GM13976 (cell line): ENCODE measurements at regions not wholly inside any gene's neighbourhood (a gene's known extent, or its start where the extent isn't known, plus 50 kb on each side); places are given as distances from the start of the nearest gene placed in this dataset.
"Not testable (repeated sequence)": the region's sequence is repeated elsewhere in the genome, so short reads cannot be mapped to it uniquely, and the experiment has no call there.

Experiments used
- DNase-seq: peaks from one replicate; pipeline ENCODE4 v3.0.0; 2012; ENCODE audit warnings: low spot score
- in situ Hi-C: fragments of 300-500 bp; cut with MboI; formaldehyde crosslinking; loops from one replicate; pipeline ENCODE4 v1.12.0; 2022; ENCODE audit warnings: low sequenced_read_pairs, mixed read lengths, inconsistent platforms; ENCODE audit not compliant: unreplicated experiment
- TF ChIP-seq, protein P1 (sequence below): IDR thresholded peaks from 2 replicates; pipeline ENCODE4 v1.5.1; 2012; ENCODE audit warnings: borderline replicate concordance, mild to moderate bottlenecking; ENCODE audit not compliant: insufficient read depth; ENCODE audit errors: extremely low read depth, missing control alignments, control extremely low read depth

DNA sequence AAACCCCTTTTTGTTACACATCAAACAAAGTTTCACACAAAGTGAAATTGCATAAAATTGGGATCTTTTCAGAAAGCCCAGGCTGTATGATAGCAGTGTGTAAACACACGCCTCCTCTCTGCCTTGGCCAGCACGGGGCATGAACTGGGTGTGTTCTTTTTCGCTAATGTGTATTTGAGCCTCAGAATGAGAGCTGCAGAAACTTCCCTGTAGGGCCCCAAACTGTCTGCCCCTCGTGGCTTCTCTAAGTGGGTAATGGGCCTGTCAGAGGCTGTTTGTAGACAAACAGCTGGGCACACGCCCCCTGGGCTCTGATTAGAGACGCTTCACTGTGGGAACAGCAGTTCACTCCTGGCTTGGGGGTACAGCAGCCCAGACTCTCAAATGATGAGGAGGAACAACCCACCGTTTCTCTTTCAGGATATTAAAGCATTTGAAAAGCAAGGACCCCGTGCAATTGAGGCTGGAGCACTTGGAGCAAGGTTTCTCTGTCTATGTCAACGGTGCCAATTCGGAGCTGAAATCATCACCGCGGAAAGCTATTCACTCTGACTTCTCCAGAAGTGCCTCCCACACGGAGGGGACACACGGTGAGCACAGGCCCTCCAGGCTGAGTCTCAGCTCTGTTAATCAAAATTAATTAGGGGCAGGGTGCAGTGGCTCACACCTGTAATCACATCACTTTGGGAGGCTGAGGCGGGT lies 78.4 kb downstream of the KATNIP start:
- TF ChIP-seq, protein P1, sequence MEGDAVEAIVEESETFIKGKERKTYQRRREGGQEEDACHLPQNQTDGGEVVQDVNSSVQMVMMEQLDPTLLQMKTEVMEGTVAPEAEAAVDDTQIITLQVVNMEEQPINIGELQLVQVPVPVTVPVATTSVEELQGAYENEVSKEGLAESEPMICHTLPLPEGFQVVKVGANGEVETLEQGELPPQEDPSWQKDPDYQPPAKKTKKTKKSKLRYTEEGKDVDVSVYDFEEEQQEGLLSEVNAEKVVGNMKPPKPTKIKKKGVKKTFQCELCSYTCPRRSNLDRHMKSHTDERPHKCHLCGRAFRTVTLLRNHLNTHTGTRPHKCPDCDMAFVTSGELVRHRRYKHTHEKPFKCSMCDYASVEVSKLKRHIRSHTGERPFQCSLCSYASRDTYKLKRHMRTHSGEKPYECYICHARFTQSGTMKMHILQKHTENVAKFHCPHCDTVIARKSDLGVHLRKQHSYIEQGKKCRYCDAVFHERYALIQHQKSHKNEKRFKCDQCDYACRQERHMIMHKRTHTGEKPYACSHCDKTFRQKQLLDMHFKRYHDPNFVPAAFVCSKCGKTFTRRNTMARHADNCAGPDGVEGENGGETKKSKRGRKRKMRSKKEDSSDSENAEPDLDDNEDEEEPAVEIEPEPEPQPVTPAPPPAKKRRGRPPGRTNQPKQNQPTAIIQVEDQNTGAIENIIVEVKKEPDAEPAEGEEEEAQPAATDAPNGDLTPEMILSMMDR = no peak
- no peak for DNase-seq
- in situ Hi-C loops = no loop called here

DNA sequence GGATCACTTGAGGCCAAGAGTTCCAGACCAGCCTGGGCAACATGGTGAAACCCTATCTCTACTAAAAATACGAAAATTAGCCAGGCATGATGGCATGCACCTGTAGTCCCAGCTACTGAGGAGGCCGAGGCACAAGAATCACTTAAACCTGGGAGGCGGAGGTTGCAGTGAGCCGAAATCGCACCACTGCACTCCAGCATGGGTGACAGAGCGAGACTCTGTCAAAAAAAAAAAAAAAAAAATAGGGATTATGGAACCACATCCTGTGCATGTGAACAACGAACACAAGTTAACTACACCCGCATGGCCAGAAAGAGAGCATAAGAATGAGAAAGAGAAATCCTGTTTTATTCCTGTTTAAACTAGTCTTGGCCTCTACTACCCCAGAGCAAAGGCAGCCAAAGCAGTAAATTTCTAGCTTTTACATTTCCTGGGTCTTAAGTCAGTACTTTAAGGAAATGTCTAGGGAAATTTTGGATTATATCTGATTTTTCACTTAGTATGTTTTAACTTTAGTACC lies 79.1 kb downstream of the KATNIP start:
- in situ Hi-C loops = not testable (repeated sequence)

DNA sequence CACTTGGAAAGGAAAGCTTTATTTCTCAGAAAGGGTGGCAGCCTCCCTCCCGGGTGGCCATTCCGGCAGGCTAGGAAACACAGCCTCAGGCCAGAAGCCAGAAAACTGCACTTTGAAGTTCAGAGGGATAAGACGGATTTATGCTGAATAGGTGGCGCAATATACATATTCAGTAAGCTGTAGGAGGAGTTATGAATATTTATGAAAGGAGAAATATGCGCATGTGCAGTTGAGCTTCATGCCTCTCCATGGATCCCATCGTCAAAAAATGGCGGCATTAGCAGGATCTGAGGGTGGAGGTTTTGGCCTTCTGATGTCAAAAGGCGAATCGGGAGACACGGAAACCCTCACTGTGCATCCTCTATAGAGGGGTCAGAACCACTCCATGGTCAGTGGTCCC lies 82.3 kb downstream of the KATNIP start:
- in situ Hi-C loops = no loop called here
- no peak for DNase-seq
- TF ChIP-seq, protein P1 = no peak

More for the DNA sequence above, 79.1 kb downstream of the KATNIP start:
- not testable (repeated sequence) for DNase-seq

DNA sequence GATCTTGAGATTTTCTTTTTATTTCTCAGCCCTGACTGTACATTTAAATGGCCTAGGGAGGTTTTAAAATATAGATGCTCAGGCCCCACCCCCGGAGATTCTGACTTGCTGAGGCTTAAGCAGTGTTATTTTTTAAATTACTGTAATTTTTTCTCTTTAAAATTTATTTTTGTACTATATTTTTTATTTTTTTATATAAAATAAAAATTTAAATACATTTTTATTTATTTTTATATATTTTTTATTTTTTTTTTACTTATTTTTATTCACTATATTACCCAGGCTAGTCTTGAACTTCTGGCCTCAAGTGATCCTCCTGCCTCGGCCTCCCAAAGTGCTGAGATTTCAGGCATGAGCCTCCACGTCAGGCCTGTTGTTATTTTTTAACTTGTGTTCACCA lies 83.3 kb downstream of the KATNIP start:
- TF ChIP-seq, protein P1 = no peak
- in situ Hi-C loops = no loop called here
- DNase-seq = no peak

DNA sequence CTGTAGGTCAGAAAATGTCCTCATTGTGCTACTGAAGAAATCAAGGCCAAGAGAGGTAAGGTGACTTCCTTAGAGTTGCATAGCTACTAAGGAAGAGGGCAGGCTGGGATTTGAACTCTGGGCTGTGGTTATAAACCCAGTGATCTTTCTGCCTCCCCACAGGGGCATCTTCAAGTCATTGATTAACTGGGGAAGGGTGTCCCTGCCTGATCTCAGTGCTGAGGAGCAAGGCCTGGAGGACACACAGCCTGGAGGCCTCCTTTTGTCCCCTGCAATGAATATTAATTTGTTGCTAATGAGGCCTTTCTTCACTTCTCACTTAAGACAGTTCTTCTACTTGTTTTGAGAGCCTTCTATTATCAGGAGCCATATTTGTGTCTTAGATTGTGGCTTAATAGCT lies 83.8 kb downstream of the KATNIP start:
- TF ChIP-seq, protein P1 = no peak
- in situ Hi-C loops = no loop called here
- DNase-seq = no peak

DNA sequence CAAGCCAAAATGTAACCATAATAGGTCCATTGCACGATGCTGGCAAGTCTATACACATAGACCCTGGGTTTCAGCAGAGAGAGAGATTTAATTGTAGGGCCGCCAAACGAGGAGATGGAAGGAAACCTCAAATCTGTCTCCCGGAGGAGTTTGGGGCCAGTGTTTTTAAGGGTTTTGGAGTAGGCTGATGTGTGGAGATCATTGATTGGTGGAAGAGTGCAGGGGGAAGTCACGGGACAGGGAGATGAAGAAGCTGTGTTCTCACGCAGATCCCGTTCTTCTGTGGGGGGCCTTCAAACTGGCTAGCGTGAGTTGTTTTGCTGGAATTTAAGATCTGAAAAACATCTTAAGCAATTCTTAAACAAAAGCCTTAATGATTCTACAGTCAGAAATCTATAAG lies 84.8 kb downstream of the KATNIP start:
- in situ Hi-C loops = no loop called here
- TF ChIP-seq, protein P1 = no peak
- no peak for DNase-seq

DNA sequence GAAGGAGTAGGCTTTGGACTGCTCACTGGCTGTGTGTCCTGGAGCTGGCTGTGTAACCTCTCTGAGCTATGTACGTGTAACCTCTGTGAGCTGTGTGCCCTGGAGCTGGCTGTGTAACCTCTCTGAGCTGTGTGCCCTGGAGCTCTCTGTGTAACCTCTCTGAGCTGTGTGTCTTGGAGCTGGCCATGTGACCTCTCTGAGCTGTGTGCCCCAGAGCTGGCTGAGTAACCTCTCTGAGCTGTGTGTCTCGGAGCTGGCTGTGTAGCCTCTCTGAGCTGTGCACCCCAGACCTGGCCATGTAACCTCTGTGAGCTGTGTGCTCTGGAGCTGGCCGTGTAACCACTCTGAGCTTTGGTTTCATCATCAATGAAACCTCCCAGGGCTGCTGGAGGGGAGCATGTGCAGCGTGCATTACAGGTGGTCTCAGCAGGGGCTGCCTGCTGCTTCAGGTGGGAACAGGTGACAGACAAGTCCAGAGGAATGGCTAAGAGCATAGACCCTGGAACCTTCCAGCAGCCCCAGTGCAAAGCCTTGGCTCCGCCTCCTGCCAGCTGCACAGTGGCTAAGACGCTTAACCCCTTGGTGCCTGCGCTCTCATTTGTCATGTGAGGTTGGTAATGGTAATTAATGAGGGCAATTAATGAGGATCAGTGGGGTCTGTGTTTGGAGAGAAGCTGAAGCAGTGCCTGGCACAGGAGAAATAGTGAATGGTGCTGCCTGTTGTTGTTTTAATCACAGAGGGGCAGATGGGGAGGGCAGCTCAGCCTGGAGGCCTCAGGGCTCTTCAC lies 86.7 kb downstream of the KATNIP start:
- TF ChIP-seq, protein P1 = no peak
- in situ Hi-C loops = no loop called here
- no peak for DNase-seq
